Ovary (tissue), 3 donors: ENCODE measurements at regions not wholly inside any gene's neighbourhood (a gene's known extent, or its start where the extent isn't known, plus 50 kb on each side); places are given as distances from the start of the nearest gene placed in this dataset.

Experiments used
- EP300 ChIP-seq: sonication (generic); formaldehyde crosslinking; IDR thresholded peaks from one replicate; pipeline ENCODE4 v1.6.1; 2017; ENCODE audit warnings: antibody characterized with exemption
- POLR2A ChIP-seq: fragments of 450-650 bp; IDR thresholded peaks from one replicate; pipeline ENCODE4 v1.6.1; 2017; ENCODE audit warnings: antibody characterized with exemption, mild to moderate bottlenecking, moderate library complexity
- TF ChIP-seq, protein P1 (sequence below), 3 donors: fragments of 450-650 bp in 2 of 3; fragments of 200-600 bp in 1 of 3; IDR thresholded peaks; one replicate each; pipeline versions ENCODE4 v1.5.1 to v1.8.0; 2016 to 2022; ENCODE audit warnings: antibody characterized with exemption in 3 of 3, mild to moderate bottlenecking in 1 of 3
- donor health status: DM: no; HTN: no; CAD: no.

DNA sequence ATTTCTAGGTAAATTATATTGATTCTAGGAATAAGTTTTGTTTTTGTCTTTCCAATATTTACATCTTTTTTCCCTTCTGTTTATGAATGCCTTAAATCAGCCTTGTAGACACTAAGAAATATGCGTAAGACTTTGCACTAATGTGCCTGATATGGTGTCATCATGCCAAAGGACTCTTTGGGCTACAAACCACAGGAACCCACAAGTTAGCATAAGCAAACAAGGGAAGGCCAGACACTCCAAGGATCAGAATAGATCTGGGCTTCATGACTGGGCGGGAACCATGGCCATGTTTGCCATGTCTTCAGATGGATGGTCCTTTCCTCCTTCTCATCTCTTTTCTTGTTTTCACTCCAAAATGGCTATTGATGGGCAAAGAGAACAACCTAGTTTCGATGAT, 242.2 kb upstream of the CHRNA7 start:
- TF ChIP-seq, protein P1, sequence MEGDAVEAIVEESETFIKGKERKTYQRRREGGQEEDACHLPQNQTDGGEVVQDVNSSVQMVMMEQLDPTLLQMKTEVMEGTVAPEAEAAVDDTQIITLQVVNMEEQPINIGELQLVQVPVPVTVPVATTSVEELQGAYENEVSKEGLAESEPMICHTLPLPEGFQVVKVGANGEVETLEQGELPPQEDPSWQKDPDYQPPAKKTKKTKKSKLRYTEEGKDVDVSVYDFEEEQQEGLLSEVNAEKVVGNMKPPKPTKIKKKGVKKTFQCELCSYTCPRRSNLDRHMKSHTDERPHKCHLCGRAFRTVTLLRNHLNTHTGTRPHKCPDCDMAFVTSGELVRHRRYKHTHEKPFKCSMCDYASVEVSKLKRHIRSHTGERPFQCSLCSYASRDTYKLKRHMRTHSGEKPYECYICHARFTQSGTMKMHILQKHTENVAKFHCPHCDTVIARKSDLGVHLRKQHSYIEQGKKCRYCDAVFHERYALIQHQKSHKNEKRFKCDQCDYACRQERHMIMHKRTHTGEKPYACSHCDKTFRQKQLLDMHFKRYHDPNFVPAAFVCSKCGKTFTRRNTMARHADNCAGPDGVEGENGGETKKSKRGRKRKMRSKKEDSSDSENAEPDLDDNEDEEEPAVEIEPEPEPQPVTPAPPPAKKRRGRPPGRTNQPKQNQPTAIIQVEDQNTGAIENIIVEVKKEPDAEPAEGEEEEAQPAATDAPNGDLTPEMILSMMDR (IDR thresholded peaks at IDR 0.05), result no peak
- TF ChIP-seq POLR2A, result no peak
- no peak for TF ChIP-seq EP300
